Fibroblast of skin of scalp (primary cell): ENCODE measurements at regions not wholly inside any gene's neighbourhood (a gene's known extent, or its start where the extent isn't known, plus 50 kb on each side); places are given as distances from the start of the nearest gene placed in this dataset.
"Not testable (repeated sequence)": the region's sequence is repeated elsewhere in the genome, so short reads cannot be mapped to it uniquely, and the experiment has no call there.

Source experiments
- DNase-seq: peaks from one replicate; pipeline ENCODE4 v3.0.0-alpha.2; 2013

- no peak for DNase-seq
These were observed 161.2 kb downstream of the PSMG1 start for GRCh38 chr21:39022035-39022434.

- no peak for DNase-seq
These were observed 161.8 kb downstream of the PSMG1 start for GRCh38 chr21:39021478-39021832.

- DNase-seq = peak; percentile 85
These were observed 162.3 kb downstream of the PSMG1 start for GRCh38 chr21:39020751-39021477.

- DNase-seq = no peak
These were observed 164.5 kb downstream of the PSMG1 start for GRCh38 chr21:39018730-39019129.

- no peak for DNase-seq
These were observed 166.4 kb downstream of the PSMG1 start for GRCh38 chr21:39016740-39017315.

GRCh38 chr21:39014747-39015146 is 168.5 kb downstream of the PSMG1 start:
- peak; percentile 95 for DNase-seq

- no peak for DNase-seq
These were observed 170.7 kb downstream of the PSMG1 start for GRCh38 chr21:39012326-39013230.

- no peak for DNase-seq
These were observed 171.3 kb downstream of the PSMG1 start for GRCh38 chr21:39011911-39012310.

GRCh38 chr21:39010629-39011404 is 172.4 kb downstream of the PSMG1 start:
- no peak for DNase-seq

GRCh38 chr21:39009587-39010225 is 173.5 kb downstream of the PSMG1 start:
- DNase-seq = no peak

- DNase-seq = no peak
These were observed 175.3 kb downstream of the PSMG1 start for GRCh38 chr21:39007985-39008384.

- DNase-seq = no peak
These were observed 175.7 kb downstream of the PSMG1 start for GRCh38 chr21:39007532-39007931.

GRCh38 chr21:39006571-39007311 is 176.5 kb downstream of the PSMG1 start:
- no peak for DNase-seq

GRCh38 chr21:39005502-39005787 is 177.8 kb downstream of the PSMG1 start:
- DNase-seq = no peak

GRCh38 chr21:39004634-39005501 is 178.4 kb downstream of the PSMG1 start:
- DNase-seq = peak; percentile 37

- DNase-seq = no peak
These were observed 179.1 kb downstream of the PSMG1 start for GRCh38 chr21:39003982-39004633.

GRCh38 chr21:39001341-39001740 is 181.9 kb downstream of the PSMG1 start:
- DNase-seq = no peak

- no peak for DNase-seq
These were observed 182.8 kb downstream of the PSMG1 start for GRCh38 chr21:39000496-39000895.

- DNase-seq = peak; percentile 57
These were observed 184.1 kb downstream of the PSMG1 start for GRCh38 chr21:38999161-38999560.

GRCh38 chr21:38998281-38998680 is 185.0 kb downstream of the PSMG1 start:
- not testable (repeated sequence) for DNase-seq
